Breast epithelium (tissue), 3 donors: ENCODE measurements at regions not wholly inside any gene's neighbourhood (a gene's known extent, or its start where the extent isn't known, plus 50 kb on each side); places are given as distances from the start of the nearest gene placed in this dataset.

Experiments used
- CTCF ChIP-seq, 3 donors: fragments of 450-650 bp; IDR thresholded peaks; one replicate each; pipeline ENCODE4 v1.5.1; 2016 to 2017; ENCODE audit warnings: antibody characterized with exemption in 3 of 3, mild to moderate bottlenecking in 3 of 3, moderate library complexity in 3 of 3
- POLR2A ChIP-seq: fragments of 450-650 bp; IDR thresholded peaks from one replicate; pipeline ENCODE4 v1.6.1; 2016; ENCODE audit warnings: antibody characterized with exemption, mild to moderate bottlenecking, moderate library complexity

GRCh38 chr9:24817756-24818155 lies 272.1 kb upstream of the IZUMO3 start:
- TF ChIP-seq POLR2A = no peak
- TF ChIP-seq CTCF (IDR thresholded peaks at IDR 0.05) = no peak
